ENCODE measurements at regions not wholly inside any gene's neighbourhood (a gene's known extent, or its start where the extent isn't known, plus 50 kb on each side); places are given as distances from the start of the nearest gene placed in this dataset.

DNA sequence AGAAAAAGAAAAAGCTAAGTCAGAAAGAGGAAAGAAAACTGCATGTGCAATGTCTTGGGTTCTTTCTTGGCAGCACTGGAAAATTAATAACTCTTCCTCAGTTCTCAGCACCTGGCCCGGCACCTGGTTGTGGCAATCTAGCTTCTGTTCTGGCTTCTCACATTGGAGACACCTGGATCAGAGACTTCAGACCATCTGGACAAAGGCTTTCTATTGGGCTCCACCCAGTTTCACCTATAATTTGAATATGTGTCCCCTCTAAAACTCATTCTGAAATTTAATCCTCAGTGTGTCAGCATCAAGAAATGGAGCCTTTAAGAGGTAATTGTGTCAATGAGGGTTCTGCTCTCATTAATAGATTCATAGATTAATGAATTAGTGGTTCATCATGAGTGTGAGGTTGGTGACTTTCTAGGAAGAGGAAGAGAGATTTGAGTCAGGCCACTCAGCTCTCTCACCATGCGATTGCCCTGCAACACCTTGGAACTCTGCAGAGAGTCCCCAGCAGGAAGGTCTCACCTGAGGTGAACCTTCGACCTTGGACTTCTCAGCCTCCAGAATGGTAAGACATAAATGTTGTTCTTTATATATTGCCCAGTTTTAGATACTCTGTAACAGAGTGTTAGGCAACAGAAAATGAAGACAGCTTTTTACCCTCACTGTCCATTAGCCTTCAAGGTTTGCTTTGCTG is 679.9 kb downstream of the NTRK3 start:
- H3K27me3 ChIP-seq (ENCODE audit: insufficient read depth, low read length, poor library complexity), result no peaks in the 10 kb centered on the region
- H3K9me3 ChIP-seq (ENCODE audit: insufficient read depth, low read length, severe bottlenecking), result no peaks in the 10 kb centered on the region
- no peak overlapping the region for H3K4me2 ChIP-seq (ENCODE audit: insufficient read depth, low read length)
- no peaks in the 10 kb centered on the region for H3K36me3 ChIP-seq (ENCODE audit: insufficient read depth, low read length)
- H3K27ac ChIP-seq (ENCODE audit: low read length), result no peak overlapping the region
- H4K20me1 ChIP-seq (ENCODE audit: insufficient read depth, low read length), result no peaks in the 10 kb centered on the region
- H3K9ac ChIP-seq (ENCODE audit: low read depth, low read length), result no peak overlapping the region
- no peak for DNase-seq
- no peak for TF ChIP-seq EZH2 (IDR thresholded peaks at IDR 0.05; ENCODE audit: borderline replicate concordance, low read depth, low read length, severe bottlenecking)
- TF ChIP-seq, protein P1, sequence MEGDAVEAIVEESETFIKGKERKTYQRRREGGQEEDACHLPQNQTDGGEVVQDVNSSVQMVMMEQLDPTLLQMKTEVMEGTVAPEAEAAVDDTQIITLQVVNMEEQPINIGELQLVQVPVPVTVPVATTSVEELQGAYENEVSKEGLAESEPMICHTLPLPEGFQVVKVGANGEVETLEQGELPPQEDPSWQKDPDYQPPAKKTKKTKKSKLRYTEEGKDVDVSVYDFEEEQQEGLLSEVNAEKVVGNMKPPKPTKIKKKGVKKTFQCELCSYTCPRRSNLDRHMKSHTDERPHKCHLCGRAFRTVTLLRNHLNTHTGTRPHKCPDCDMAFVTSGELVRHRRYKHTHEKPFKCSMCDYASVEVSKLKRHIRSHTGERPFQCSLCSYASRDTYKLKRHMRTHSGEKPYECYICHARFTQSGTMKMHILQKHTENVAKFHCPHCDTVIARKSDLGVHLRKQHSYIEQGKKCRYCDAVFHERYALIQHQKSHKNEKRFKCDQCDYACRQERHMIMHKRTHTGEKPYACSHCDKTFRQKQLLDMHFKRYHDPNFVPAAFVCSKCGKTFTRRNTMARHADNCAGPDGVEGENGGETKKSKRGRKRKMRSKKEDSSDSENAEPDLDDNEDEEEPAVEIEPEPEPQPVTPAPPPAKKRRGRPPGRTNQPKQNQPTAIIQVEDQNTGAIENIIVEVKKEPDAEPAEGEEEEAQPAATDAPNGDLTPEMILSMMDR (IDR thresholded peaks at IDR 0.05; ENCODE audit: borderline replicate concordance, extremely low read depth, low read length, poor library complexity, severe bottlenecking), result no peak
- H2AFZ ChIP-seq (ENCODE audit: low read depth, low read length), result no peak overlapping the region
- no peak for ATAC-seq (ENCODE audit: insufficient read depth, low read depth)
- no peaks in the 10 kb centered on the region for H3K79me2 ChIP-seq (ENCODE audit: insufficient read depth, low read length)
- no peaks in the 10 kb centered on the region for H3K4me1 ChIP-seq (ENCODE audit: insufficient read depth, low read length)
- H3K4me3 ChIP-seq (ENCODE audit: low read depth in 1 of 2, low read length in 2 of 2), result no peak overlapping the region

DNA sequence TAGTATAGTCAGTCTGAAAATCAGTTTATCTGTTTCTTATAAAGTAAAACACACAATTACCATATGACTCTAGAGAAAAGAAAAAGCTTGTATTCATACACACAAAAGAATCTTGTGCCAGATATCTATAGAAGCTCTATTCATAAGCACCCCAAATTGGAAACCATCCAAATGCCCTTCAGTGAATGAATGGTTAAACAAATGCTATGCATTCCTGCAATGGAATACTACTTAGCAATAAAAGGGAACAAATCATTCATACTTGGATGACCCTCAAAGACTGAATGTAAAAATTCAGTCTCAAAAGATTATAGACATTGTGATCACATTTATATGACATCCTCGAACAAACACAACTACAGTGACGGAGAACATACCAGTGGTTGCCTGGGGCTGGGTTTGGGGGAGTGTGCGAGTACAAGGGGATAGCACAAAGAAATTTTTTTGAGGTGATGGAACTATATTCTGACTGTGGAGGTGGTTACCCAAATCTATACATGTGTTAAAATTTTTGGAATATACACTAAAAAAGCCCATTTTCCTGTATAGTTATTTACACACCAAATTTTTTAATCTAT is 680.6 kb downstream of the NTRK3 start:
- H4K20me1 ChIP-seq (ENCODE audit: insufficient read depth, low read length), result no peaks in the 10 kb centered on the region
- DNase-seq, result no peak
- H3K4me2 ChIP-seq (ENCODE audit: insufficient read depth, low read length), result no peak overlapping the region
- no peak overlapping the region for H2AFZ ChIP-seq (ENCODE audit: low read depth, low read length)
- no peaks in the 10 kb centered on the region for H3K79me2 ChIP-seq (ENCODE audit: insufficient read depth, low read length)
- TF ChIP-seq, protein P1 (IDR thresholded peaks at IDR 0.05; ENCODE audit: borderline replicate concordance, extremely low read depth, low read length, poor library complexity, severe bottlenecking), result no peak
- no peak for TF ChIP-seq EZH2 (IDR thresholded peaks at IDR 0.05; ENCODE audit: borderline replicate concordance, low read depth, low read length, severe bottlenecking)
- H3K4me1 ChIP-seq (ENCODE audit: insufficient read depth, low read length), result no peaks in the 10 kb centered on the region
- no peaks in the 10 kb centered on the region for H3K9me3 ChIP-seq (ENCODE audit: insufficient read depth, low read length, severe bottlenecking)
- H3K27ac ChIP-seq (ENCODE audit: low read length), result no peak overlapping the region
- H3K9ac ChIP-seq (ENCODE audit: low read depth, low read length), result no peak overlapping the region
- H3K27me3 ChIP-seq (ENCODE audit: insufficient read depth, low read length, poor library complexity), result no peaks in the 10 kb centered on the region
- H3K36me3 ChIP-seq (ENCODE audit: insufficient read depth, low read length), result no peaks in the 10 kb centered on the region
- no peak overlapping the region for H3K4me3 ChIP-seq (ENCODE audit: low read depth in 1 of 2, low read length in 2 of 2)
- no peak for ATAC-seq (ENCODE audit: insufficient read depth, low read depth)

- DNase-seq, result no peak
- ATAC-seq (ENCODE audit: insufficient read depth, low read depth), result no peak
- Histone ChIP-seq H3K4me3 (ENCODE audit: low read depth in 1 of 2, low read length in 2 of 2) (no peak overlapping the region), H4K20me1 (ENCODE audit: insufficient read depth, low read length) (no peaks in the 10 kb centered on the region), H3K4me2 (ENCODE audit: insufficient read depth, low read length) (no peak overlapping the region), H2AFZ (ENCODE audit: low read depth, low read length) (no peak overlapping the region), H3K9me3 (ENCODE audit: insufficient read depth, low read length, severe bottlenecking) (no peaks in the 10 kb centered on the region), H3K9ac (ENCODE audit: low read depth, low read length) (no peak overlapping the region), H3K4me1 (ENCODE audit: insufficient read depth, low read length) (no peaks in the 10 kb centered on the region; the same call in 1 of the 2 replicates), H3K36me3 (ENCODE audit: insufficient read depth, low read length) (no peaks in the 10 kb centered on the region), H3K79me2 (ENCODE audit: insufficient read depth, low read length) (no peaks in the 10 kb centered on the region), H3K27me3 (ENCODE audit: insufficient read depth, low read length, poor library complexity) (no peaks in the 10 kb centered on the region), H3K27ac (ENCODE audit: low read length) (no peak overlapping the region)
- TF ChIP-seq EZH2 (IDR thresholded peaks at IDR 0.05; ENCODE audit: borderline replicate concordance, low read depth, low read length, severe bottlenecking), result no peak
- TF ChIP-seq, protein P1 (IDR thresholded peaks at IDR 0.05; ENCODE audit: borderline replicate concordance, extremely low read depth, low read length, poor library complexity, severe bottlenecking), result no peak
Observed at GRCh38 chr15:87573534-87573933, 683.0 kb downstream of the NTRK3 start.
